K562 (cell line): ENCODE measurements at regions not wholly inside any gene's neighbourhood (a gene's known extent, or its start where the extent isn't known, plus 50 kb on each side); places are given as distances from the start of the nearest gene placed in this dataset.

ENCODE experiments used
- CTCF ChIP-seq, 3 experiments: IDR thresholded peaks in 2 of 3; conservative IDR thresholded peaks in 1 of 3; 2 replicates each; pipeline ENCODE4 v1.5.1; 2011 to 2012; ENCODE audit warnings: low read length in 3 of 3, mild to moderate bottlenecking in 3 of 3, control low read depth in 2 of 3, improper control_type of control experiment in 1 of 3, inconsistent platforms in 1 of 3, low read depth in 1 of 3, mixed read lengths in 1 of 3, moderate library complexity in 1 of 3; ENCODE audit not compliant: insufficient read depth in 2 of 3
- E2F8 ChIP-seq: fragments of 450-650 bp; IDR thresholded peaks from 2 replicates; pipeline ENCODE4 v1.7.1; 2018; ENCODE audit warnings: mild to moderate bottlenecking, low read depth; ENCODE audit not compliant: partially characterized antibody
- L3MBTL2 ChIP-seq: fragments of 450-650 bp; IDR thresholded peaks from 2 replicates; pipeline ENCODE4 v1.6.1; 2016; ENCODE audit warnings: mild to moderate bottlenecking, moderate library complexity
- RAD21 ChIP-seq, 2 experiments: fragments of 250-450 bp in 1 of 2; fragments of 450-650 bp in 1 of 2; sonication (Bioruptor Pico) in 1 of 2; formaldehyde crosslinking in 1 of 2; IDR thresholded peaks in 1 of 2; conservative IDR thresholded peaks in 1 of 2; 2 replicates each; pipeline versions ENCODE4 v1.4.0 to v1.8.0; 2020 to 2022; ENCODE audit warnings: mild to moderate bottlenecking in 2 of 2, moderate library complexity in 1 of 2
- REST ChIP-seq, 2 experiments: fragments of 450-650 bp; formaldehyde crosslinking in 1 of 2; IDR thresholded peaks; 2 replicates each; pipeline versions ENCODE4 v1.4.0 to v1.6.1; 2014 to 2020; ENCODE audit warnings: mild to moderate bottlenecking in 2 of 2, borderline replicate concordance in 1 of 2, low read depth in 1 of 2
- TSHZ1 ChIP-seq: fragments of 250-450 bp; sonication (Bioruptor Pico); IDR thresholded peaks from 2 replicates; pipeline ENCODE4 v1.4.0; 2020; ENCODE audit warnings: mild to moderate bottlenecking, moderate library complexity
- ZNF224 ChIP-seq: sonication (generic); formaldehyde crosslinking; IDR thresholded peaks from 2 replicates; pipeline ENCODE4 v1.8.0; 2022; ENCODE audit warnings: mild to moderate bottlenecking, missing genetic modification reagents
- ZNF780A ChIP-seq: fragments of 250-450 bp; sonication (Bioruptor Pico); IDR thresholded peaks from 2 replicates; pipeline ENCODE4 v1.5.0; 2021; ENCODE audit warnings: mild to moderate bottlenecking

- TF ChIP-seq RAD21 (CRISPR knock-in tag; conservative IDR thresholded peaks at IDR 0.05 in 1 of 2, IDR thresholded peaks at IDR 0.05 in 1 of 2): no peak
- TF ChIP-seq E2F8: no peak
- no peak for TF ChIP-seq ZNF224 (CRISPR knock-in tag)
- TF ChIP-seq REST (IDR thresholded peaks at IDR 0.05; ENCODE audit: borderline replicate concordance): no peak
- TF ChIP-seq REST (CRISPR knock-in tag; IDR thresholded peaks at IDR 0.05; ENCODE audit: low read depth): no peak
- TF ChIP-seq CTCF (IDR thresholded peaks at IDR 0.05 in 2 of 3, conservative IDR thresholded peaks at IDR 0.05 in 1 of 3; ENCODE audit: insufficient read depth in 2 of 3, low read depth in 1 of 3, low read length in 3 of 3): no peak
- TF ChIP-seq L3MBTL2: no peak
- TF ChIP-seq ZNF780A (CRISPR knock-in tag): no peak
- TF ChIP-seq TSHZ1: no peak
Measured at GRCh38 chr5:174425964-174426290, 298.5 kb upstream of the MSX2 start.
